Keratinocyte (primary cell): ENCODE measurements at regions not wholly inside any gene's neighbourhood (a gene's known extent, or its start where the extent isn't known, plus 50 kb on each side); places are given as distances from the start of the nearest gene placed in this dataset.

ENCODE experiments used
- DNase-seq: peaks from one replicate; pipeline ENCODE4 v3.0.0-alpha.2; 2011; ENCODE audit warnings: low read depth, missing footprints, low spot score
- FAIRE-seq: peaks from 2 replicates; lab custom pipeline; 2011; peaks lifted over from hg19 to GRCh38; lab: Jason Lieb, UNC
- H2AFZ ChIP-seq: 2 replicates; pipeline ENCODE4 v1.6.0; 2012; ENCODE audit warnings: low read length, control low read depth, inconsistent platforms; ENCODE audit not compliant: control insufficient read depth
- H3K27ac ChIP-seq: 2 replicates; pipeline ENCODE4 v1.5.1; 2011; ENCODE audit warnings: low read length; ENCODE audit not compliant: control insufficient read depth, insufficient read depth
- H3K27me3 ChIP-seq: 3 replicates; pipeline ENCODE4 v1.6.0; 2011; ENCODE audit warnings: low read length; ENCODE audit not compliant: control insufficient read depth, insufficient read depth; ENCODE audit errors: extremely low read depth
- H3K36me3 ChIP-seq, 2 experiments: 2 replicates in 1 of 2; 3 replicates in 1 of 2; pipeline ENCODE4 v1.5.1; 2011; ENCODE audit warnings: low read length in 2 of 2, mild to moderate bottlenecking in 1 of 2; ENCODE audit not compliant: control insufficient read depth in 2 of 2, insufficient read depth in 2 of 2; ENCODE audit errors: extremely low read depth in 1 of 2
- H3K4me1 ChIP-seq: 3 replicates; pipeline ENCODE4 v1.5.1; 2011; ENCODE audit warnings: low read length; ENCODE audit not compliant: control insufficient read depth, insufficient read depth; ENCODE audit errors: extremely low read depth
- H3K4me2 ChIP-seq: 3 replicates; pipeline ENCODE4 v1.6.0; 2011; ENCODE audit warnings: low read depth, low read length; ENCODE audit not compliant: control insufficient read depth, insufficient read depth; ENCODE audit errors: extremely low read depth
- H3K4me3 ChIP-seq, 3 experiments: fragments of 200-600 bp in 1 of 3; sonication (generic) in 1 of 3; 2 replicates in 2 of 3; 3 replicates in 1 of 3; pipeline ENCODE4 v1.5.1; 2011 to 2016; ENCODE audit warnings: low read length in 3 of 3, mild to moderate bottlenecking in 3 of 3, control low read depth in 2 of 3, inconsistent platforms in 1 of 3, low read depth in 1 of 3, mixed read lengths in 1 of 3, mixed run types in 1 of 3, moderate library complexity in 1 of 3; ENCODE audit not compliant: control insufficient read depth in 2 of 3, insufficient read depth in 2 of 3; ENCODE audit errors: extremely low read depth in 1 of 3
- H3K79me2 ChIP-seq: 2 replicates; pipeline ENCODE4 v1.6.0; 2012; ENCODE audit warnings: low read length; ENCODE audit not compliant: control insufficient read depth, insufficient read depth
- H3K9ac ChIP-seq: 3 replicates; pipeline ENCODE4 v1.6.0; 2011; ENCODE audit warnings: low read length; ENCODE audit not compliant: control insufficient read depth, insufficient read depth; ENCODE audit errors: extremely low read depth
- H3K9me1 ChIP-seq: 3 replicates; pipeline ENCODE4 v1.6.0; 2011; ENCODE audit warnings: low read length; ENCODE audit not compliant: control insufficient read depth, insufficient read depth; ENCODE audit errors: extremely low read depth
- H3K9me3 ChIP-seq: 2 replicates; pipeline ENCODE4 v1.5.1; 2012; ENCODE audit warnings: low read depth, low read length; ENCODE audit not compliant: control insufficient read depth
- H4K20me1 ChIP-seq: 3 replicates; pipeline ENCODE4 v1.6.0; 2011; ENCODE audit warnings: low read length; ENCODE audit not compliant: control insufficient read depth, insufficient read depth; ENCODE audit errors: extremely low read depth
- CTCF ChIP-seq, 3 experiments: IDR thresholded peaks in 1 of 3; conservative IDR thresholded peaks in 1 of 3; optimal IDR thresholded peaks in 1 of 3; 2 replicates in 2 of 3; 3 replicates in 1 of 3; pipeline versions ENCODE3 to v1.5.1; 2011; ENCODE audit warnings: low read length in 3 of 3, mild to moderate bottlenecking in 3 of 3, moderate library complexity in 2 of 3, control low read depth in 1 of 3, inconsistent platforms in 1 of 3; ENCODE audit not compliant: insufficient read depth in 2 of 3; ENCODE audit errors: extremely low read depth in 1 of 3
- EZH2 ChIP-seq: IDR thresholded peaks from one replicate; pipeline ENCODE4 v1.6.1; 2012; ENCODE audit warnings: inconsistent platforms, mild to moderate bottlenecking, low read length, moderate library complexity
- dilution Hi-C: fragments of 300-500 bp; cut with MboI; formaldehyde crosslinking; loops from one replicate; pipeline ENCODE4 v1.7.0; 2020; ENCODE audit warnings: low sequenced_read_pairs; ENCODE audit not compliant: extremely low pct_ligation_motif_present

GRCh38 chr7:18400275-18400674, 95.3 kb upstream of the HDAC9 start:
- no peak for DNase-seq
- Histone ChIP-seq H3K4me2 (no peak overlapping the region), H4K20me1 (no peaks in the 10 kb centered on the region), H2AFZ (no peak overlapping the region), H3K4me3 (no peak overlapping the region), H3K9me3 (no peaks in the 10 kb centered on the region), H3K27me3 (no peaks in the 10 kb centered on the region), H3K4me1 (no peaks in the 10 kb centered on the region), H3K36me3 (no peaks in the 10 kb centered on the region), H3K9me1 (no peaks in the 10 kb centered on the region), H3K9ac (no peak overlapping the region), H3K27ac (no peak overlapping the region), H3K79me2 (no peaks in the 10 kb centered on the region)
- TF ChIP-seq CTCF (optimal IDR thresholded peaks at IDR 0.05 in 1 of 3, IDR thresholded peaks at IDR 0.05 in 1 of 3, conservative IDR thresholded peaks at IDR 0.05 in 1 of 3; ENCODE audit: extremely low read depth in 1 of 3, insufficient read depth in 2 of 3, low read length in 3 of 3), result no peak
- dilution Hi-C loops, result no loop called here
- no peak for FAIRE-seq

DNA sequence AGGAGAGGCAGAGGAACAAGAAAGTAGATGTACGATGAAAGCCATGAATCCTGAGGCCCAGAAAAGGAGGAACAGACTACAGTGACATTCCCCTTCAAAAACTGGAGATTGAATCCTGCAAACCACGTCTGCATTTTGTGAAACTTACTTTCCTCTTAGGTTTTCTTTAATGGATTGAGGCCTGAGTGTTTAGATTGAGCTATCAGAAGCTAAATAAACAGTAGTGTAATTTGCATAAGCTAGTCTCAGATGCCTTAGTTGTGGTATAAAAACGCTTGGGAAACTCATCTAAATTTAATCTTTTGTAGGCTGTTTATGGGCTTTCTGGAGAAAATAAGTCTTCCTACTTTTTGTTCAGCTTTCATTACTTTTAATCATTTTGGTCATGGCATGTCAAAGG, 94.8 kb upstream of the HDAC9 start:
- Histone ChIP-seq H3K4me1 (no peaks in the 10 kb centered on the region), H3K4me3 (no peak overlapping the region), H3K9ac (no peak overlapping the region), H4K20me1 (no peaks in the 10 kb centered on the region), H3K79me2 (no peaks in the 10 kb centered on the region), H3K9me3 (no peaks in the 10 kb centered on the region), H3K4me2 (no peak overlapping the region), H3K9me1 (no peaks in the 10 kb centered on the region), H3K36me3 (no peaks in the 10 kb centered on the region), H2AFZ (no peak overlapping the region), H3K27me3 (no peaks in the 10 kb centered on the region), H3K27ac (no peak overlapping the region)
- dilution Hi-C loops, result no loop called here
- TF ChIP-seq EZH2 (no peak), CTCF (optimal IDR thresholded peaks at IDR 0.05 in 1 of 3, IDR thresholded peaks at IDR 0.05 in 1 of 3, conservative IDR thresholded peaks at IDR 0.05 in 1 of 3; ENCODE audit: extremely low read depth in 1 of 3, insufficient read depth in 2 of 3, low read length in 3 of 3) (no peak)
- FAIRE-seq (no peak), DNase-seq (no peak)
